Adrenal gland (tissue), 9 donors: ENCODE measurements at regions not wholly inside any gene's neighbourhood (a gene's known extent, or its start where the extent isn't known, plus 50 kb on each side); places are given as distances from the start of the nearest gene placed in this dataset.

Experiments used
- DNase-seq, 7 donors: peaks; one replicate each; pipeline ENCODE4 v3.0.0-alpha.2; 2019 to 2020
- H3K27ac ChIP-seq, 5 donors: fragments of 200-600 bp; sonication (generic) in 4 of 5; 1 replicate in 3 of 5; 2 replicates in 2 of 5; pipeline versions ENCODE4 v1.5.1 to v1.8.0; 2016 to 2020; ENCODE audit warnings: mild to moderate bottlenecking in 1 of 5
- H3K27me3 ChIP-seq: fragments of 200-600 bp; 2 replicates; pipeline ENCODE4 v1.8.0; 2021
- H3K36me3 ChIP-seq, 2 donors: fragments of 200-600 bp; replicated peaks in 1 of 2; 1 replicate in 1 of 2; 2 replicates in 1 of 2; pipeline versions ENCODE4 v1.5.1 to v1.8.0; 2018 to 2022
- H3K4me1 ChIP-seq, 2 donors: fragments of 200-600 bp; replicated peaks in 1 of 2; 1 replicate in 1 of 2; 2 replicates in 1 of 2; pipeline versions ENCODE4 v1.5.1 to v1.8.0; 2018 to 2021
- H3K4me3 ChIP-seq, 4 donors: fragments of 200-600 bp; sonication (generic) in 3 of 4; one replicate each; pipeline ENCODE4 v1.5.1; 2016 to 2018
- H3K9me3 ChIP-seq, 3 donors: fragments of 200-600 bp; sonication (generic) in 1 of 3; replicated peaks in 1 of 3; 1 replicate in 2 of 3; 2 replicates in 1 of 3; pipeline versions ENCODE4 v1.5.1 to v1.8.0; 2016 to 2021
- CTCF ChIP-seq, 6 experiments: fragments of 450-650 bp in 4 of 6; fragments of 200-600 bp in 2 of 6; sonication (generic) in 1 of 6; IDR thresholded peaks; 1 replicate in 5 of 6; 2 replicates in 1 of 6; pipeline versions ENCODE4 v1.5.1 to v1.8.0; 2016 to 2021; ENCODE audit warnings: antibody characterized with exemption in 6 of 6, mild to moderate bottlenecking in 2 of 6, moderate library complexity in 1 of 6
- POLR2A ChIP-seq, 2 donors: fragments of 450-650 bp; IDR thresholded peaks; one replicate each; pipeline ENCODE4 v1.6.1; 2017; ENCODE audit warnings: antibody characterized with exemption in 2 of 2, mild to moderate bottlenecking in 2 of 2, moderate library complexity in 1 of 2
- WGBS, 4 donors: extraction: QIAGEN DNeasy Blood & Tissue Kit in 2 of 4; methylation state at CpG; one replicate each; pipeline versions ENCODE4 v1.1.5 to v1.1.7; 2013 to 2017; 5-methylcytosine and 5-hydroxymethylcytosine counted together
- intact Hi-C, 2 donors: fragments of 100-400 bp; cut with DNase I; formaldehyde crosslinking; loops; one replicate each; pipeline versions ENCODE4 v1.14.1 to v1.15.0; 2022 to 2023
- donor health status: healthy with polysubstance abuse.
- donor health status: Bipolar disorder and iron deficiency.
- donor health status: DM: yes; HTN: yes; CAD: no.
- donor health status: DM: no; HTN: no; CAD: no.
- donor health status: DM: no; HTN: no; CAD: no.

DNA sequence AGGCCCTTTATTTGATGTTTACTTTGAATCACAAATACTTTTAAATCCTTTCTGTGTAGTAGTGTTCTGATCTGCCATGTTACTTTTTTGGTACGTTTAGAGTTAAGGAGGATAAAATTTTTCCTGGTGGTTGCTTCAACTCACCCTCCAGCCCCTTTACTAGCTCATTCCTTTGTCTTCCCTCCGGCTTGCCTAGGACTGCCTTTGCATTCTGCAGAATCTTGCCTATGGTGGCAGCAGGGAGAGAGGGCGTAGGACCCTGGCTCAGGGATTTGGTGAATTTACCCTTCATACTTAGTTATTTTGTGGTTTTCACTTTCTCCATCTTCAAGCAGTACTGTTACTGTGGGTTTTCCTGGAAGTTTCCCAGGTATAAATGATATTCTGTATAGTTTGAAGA, 833.5 kb downstream of the XPNPEP1 start:
- TF ChIP-seq CTCF (IDR thresholded peaks at IDR 0.05) (no peak), POLR2A (IDR thresholded peaks at IDR 0.05) (no peak)
- no peaks in the 10 kb centered on the region for H3K27me3 ChIP-seq
- no peaks in the 10 kb centered on the region for H3K36me3 ChIP-seq
- no peaks in the 10 kb centered on the region for H3K4me1 ChIP-seq
- intact Hi-C loops: no loop called here
- WGBS, 4 donors: 62 to 66% (median 63%) methylated on average over 3 of the region's 3 CpGs
- no peaks in the 10 kb centered on the region for H3K9me3 ChIP-seq
- H3K27ac ChIP-seq: no peak overlapping the region
- no peak overlapping the region for H3K4me3 ChIP-seq
- DNase-seq: no peak

DNA sequence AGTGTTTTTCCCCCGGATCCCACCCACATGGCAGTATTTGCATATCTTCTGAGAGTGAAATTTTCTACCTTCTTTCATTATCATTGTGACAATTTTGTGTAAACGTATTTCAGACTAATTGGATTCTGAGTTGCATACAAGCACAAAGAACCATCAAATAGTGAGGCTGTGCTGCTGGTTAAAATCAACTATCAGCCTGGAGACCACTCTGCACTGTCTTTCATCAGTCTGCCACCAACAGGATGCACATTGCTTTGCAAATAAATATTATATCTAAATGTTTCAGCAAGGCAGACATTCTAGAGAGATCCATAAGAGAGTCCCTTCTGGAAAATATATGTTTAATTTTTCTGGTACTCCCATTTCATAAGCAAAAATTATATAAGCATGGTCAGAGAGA, 851.8 kb downstream of the XPNPEP1 start:
- Histone ChIP-seq H3K4me1 (no peaks in the 10 kb centered on the region), H3K9me3 (no peaks in the 10 kb centered on the region), H3K27me3 (no peaks in the 10 kb centered on the region), H3K36me3 (no peaks in the 10 kb centered on the region), H3K4me3 (no peak overlapping the region), H3K27ac (no peak overlapping the region)
- TF ChIP-seq POLR2A (IDR thresholded peaks at IDR 0.05) (no peak), CTCF (IDR thresholded peaks at IDR 0.05) (no peak)
- no peak for DNase-seq
- intact Hi-C loops: no loop called here
- WGBS, 4 donors: 36 to 48% (median 40%) methylated on average over 2 of the region's 2 CpGs

- no peak for DNase-seq
- no peaks in the 10 kb centered on the region for H3K4me1 ChIP-seq
- no peak for TF ChIP-seq CTCF (IDR thresholded peaks at IDR 0.05)
- no peak for TF ChIP-seq POLR2A (IDR thresholded peaks at IDR 0.05)
- intact Hi-C loops: no loop called here
- no peak overlapping the region for H3K27ac ChIP-seq
- H3K36me3 ChIP-seq: no peaks in the 10 kb centered on the region
- H3K27me3 ChIP-seq: no peaks in the 10 kb centered on the region
- no peak overlapping the region for H3K4me3 ChIP-seq
- no peaks in the 10 kb centered on the region for H3K9me3 ChIP-seq
Observed at GRCh38 chr10:109070492-109070891, 852.8 kb downstream of the XPNPEP1 start.

GRCh38 chr10:109067031-109067430, 856.3 kb downstream of the XPNPEP1 start:
- Histone ChIP-seq H3K4me1 (no peaks in the 10 kb centered on the region), H3K36me3 (no peaks in the 10 kb centered on the region), H3K9me3 (no peaks in the 10 kb centered on the region), H3K27ac (no peak overlapping the region), H3K4me3 (no peak overlapping the region), H3K27me3 (no peaks in the 10 kb centered on the region)
- no peak for DNase-seq
- TF ChIP-seq CTCF (IDR thresholded peaks at IDR 0.05) (no peak), POLR2A (IDR thresholded peaks at IDR 0.05) (no peak)
- intact Hi-C loops: no loop called here
